Fibroblast of the aortic adventitia (primary cell): ENCODE measurements at regions not wholly inside any gene's neighbourhood (a gene's known extent, or its start where the extent isn't known, plus 50 kb on each side); places are given as distances from the start of the nearest gene placed in this dataset.

Source experiments
- DNase-seq: peaks from one replicate; pipeline ENCODE4 v3.0.0-alpha.2; 2010; ENCODE audit warnings: low read depth
- H3K4me3 ChIP-seq: 2 replicates; pipeline ENCODE4 v1.5.1; 2011; ENCODE audit warnings: low read depth, mild to moderate bottlenecking, control low read depth, low read length, moderate library complexity
- TF ChIP-seq, protein P1 (sequence below): IDR thresholded peaks from 2 replicates; pipeline ENCODE4 v1.5.1; 2011; ENCODE audit warnings: mild to moderate bottlenecking, low read length, control low read depth, inconsistent platforms; ENCODE audit not compliant: insufficient read depth

DNA sequence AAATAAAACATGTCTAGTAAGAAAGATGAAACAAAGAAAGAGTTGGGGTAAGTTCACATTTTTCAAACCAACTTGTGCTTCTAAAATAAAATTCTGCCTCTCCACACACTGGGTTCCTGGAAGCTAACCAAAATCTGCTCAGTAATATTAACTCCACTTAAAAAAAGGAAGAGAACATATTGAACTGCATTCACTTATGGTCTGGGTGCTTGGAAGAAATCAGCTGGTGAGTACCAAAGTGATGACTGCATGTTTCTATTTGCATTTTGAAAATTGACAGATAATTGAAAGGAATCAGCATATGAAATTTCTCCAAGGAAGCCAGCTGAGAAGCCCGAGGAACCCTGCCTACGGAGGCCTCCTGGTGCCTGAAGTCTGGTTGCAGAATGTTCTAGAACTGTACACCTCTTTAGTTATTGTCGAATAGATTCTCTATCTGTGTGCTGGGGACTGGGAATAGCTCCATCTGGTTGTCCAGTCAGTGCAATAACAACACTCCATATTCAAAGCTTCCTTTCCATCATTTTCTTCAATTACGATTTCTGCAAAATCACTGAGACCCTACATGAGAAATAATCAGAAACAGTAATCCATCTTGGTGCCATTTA lies 836.1 kb downstream of the VRK1 start:
- DNase-seq, result no peak
- TF ChIP-seq, protein P1, sequence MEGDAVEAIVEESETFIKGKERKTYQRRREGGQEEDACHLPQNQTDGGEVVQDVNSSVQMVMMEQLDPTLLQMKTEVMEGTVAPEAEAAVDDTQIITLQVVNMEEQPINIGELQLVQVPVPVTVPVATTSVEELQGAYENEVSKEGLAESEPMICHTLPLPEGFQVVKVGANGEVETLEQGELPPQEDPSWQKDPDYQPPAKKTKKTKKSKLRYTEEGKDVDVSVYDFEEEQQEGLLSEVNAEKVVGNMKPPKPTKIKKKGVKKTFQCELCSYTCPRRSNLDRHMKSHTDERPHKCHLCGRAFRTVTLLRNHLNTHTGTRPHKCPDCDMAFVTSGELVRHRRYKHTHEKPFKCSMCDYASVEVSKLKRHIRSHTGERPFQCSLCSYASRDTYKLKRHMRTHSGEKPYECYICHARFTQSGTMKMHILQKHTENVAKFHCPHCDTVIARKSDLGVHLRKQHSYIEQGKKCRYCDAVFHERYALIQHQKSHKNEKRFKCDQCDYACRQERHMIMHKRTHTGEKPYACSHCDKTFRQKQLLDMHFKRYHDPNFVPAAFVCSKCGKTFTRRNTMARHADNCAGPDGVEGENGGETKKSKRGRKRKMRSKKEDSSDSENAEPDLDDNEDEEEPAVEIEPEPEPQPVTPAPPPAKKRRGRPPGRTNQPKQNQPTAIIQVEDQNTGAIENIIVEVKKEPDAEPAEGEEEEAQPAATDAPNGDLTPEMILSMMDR, result no peak
- H3K4me3 ChIP-seq, result no peak overlapping the region

DNA sequence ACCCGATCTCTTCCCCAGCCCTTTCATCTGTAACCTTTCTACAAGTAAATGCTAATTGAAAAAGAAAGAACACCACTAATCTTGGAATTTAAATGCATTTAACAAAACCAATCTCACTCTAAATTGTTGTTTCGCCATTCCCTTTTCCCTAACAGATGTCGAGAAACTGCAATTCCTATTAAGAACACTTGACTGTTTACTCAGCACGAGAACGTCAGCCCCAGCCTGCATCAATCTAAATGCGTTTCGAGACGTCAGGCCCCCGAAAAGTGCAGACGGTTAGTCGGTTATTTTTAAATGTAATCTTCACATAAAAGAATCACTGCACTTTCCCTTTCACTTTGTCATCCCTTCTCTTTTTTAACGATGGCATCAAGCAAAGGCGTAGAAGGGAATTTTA lies 837.6 kb downstream of the VRK1 start:
- TF ChIP-seq, protein P1, result no peak
- H3K4me3 ChIP-seq, result no peak overlapping the region
- DNase-seq, result no peak

- TF ChIP-seq, protein P1, result no peak
- H3K4me3 ChIP-seq, result no peak overlapping the region
- DNase-seq, result no peak
Measured at GRCh38 chr14:97638864-97639263, 841.7 kb downstream of the VRK1 start.

DNA sequence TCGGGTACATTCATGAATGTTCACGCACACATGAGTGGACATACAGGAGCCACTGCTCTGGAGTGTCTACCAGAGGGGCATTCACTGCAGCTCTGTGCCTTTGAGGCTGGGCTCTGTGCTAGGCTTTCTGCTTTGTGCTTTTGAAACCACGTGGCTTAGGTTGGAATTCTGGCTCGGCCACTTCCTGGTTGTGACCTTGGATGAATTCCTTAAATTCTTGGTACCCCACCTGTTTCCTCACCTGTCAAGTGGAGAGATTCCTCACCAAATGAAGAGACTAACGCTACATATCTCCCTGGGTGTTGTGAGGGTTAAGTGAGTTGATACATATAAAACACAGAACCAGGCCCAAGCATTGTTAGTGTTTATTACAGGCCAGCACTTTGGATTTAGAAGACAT lies 842.8 kb downstream of the VRK1 start:
- TF ChIP-seq, protein P1, result no peak
- DNase-seq, result no peak
- no peak overlapping the region for H3K4me3 ChIP-seq

DNA sequence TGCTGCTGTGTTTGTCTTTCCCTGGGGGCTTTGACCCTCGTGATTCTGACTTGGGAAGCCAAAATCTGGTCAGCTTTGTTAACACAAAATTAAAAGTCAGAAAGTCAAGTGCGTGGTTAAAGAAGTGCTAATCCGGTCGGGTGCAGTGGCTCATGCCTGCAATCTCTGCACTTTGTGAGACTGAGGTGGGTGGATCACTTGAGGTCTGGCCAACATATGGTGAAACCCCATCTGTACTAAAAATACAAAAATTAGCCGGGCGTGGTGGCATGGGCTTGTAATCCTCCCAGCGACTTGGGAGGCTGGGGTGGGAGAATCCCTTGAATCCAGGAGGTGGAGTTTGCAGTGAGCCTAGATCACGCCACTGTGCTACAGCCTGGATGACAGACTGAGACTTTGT lies 844.6 kb downstream of the VRK1 start:
- DNase-seq, result no peak
- TF ChIP-seq, protein P1, result no peak
- H3K4me3 ChIP-seq, result no peak overlapping the region

GRCh38 chr14:97642631-97643030 lies 845.4 kb downstream of the VRK1 start:
- DNase-seq, result no peak
- H3K4me3 ChIP-seq, result no peak overlapping the region
- TF ChIP-seq, protein P1, result no peak

GRCh38 chr14:97644365-97644764 lies 847.2 kb downstream of the VRK1 start:
- no peak overlapping the region for H3K4me3 ChIP-seq
- no peak for DNase-seq
- TF ChIP-seq, protein P1, result no peak
